HG03378 (cell line): ENCODE measurements at regions not wholly inside any gene's neighbourhood (a gene's known extent, or its start where the extent isn't known, plus 50 kb on each side); places are given as distances from the start of the nearest gene placed in this dataset.
"Not testable (repeated sequence)": the region's sequence is repeated elsewhere in the genome, so short reads cannot be mapped to it uniquely, and the experiment has no call there.

Experiments used
- ATAC-seq: cut with Tn5 transposase; IDR thresholded peaks from one replicate; pipeline ENCODE4 v1.9.1; 2021; ENCODE audit warnings: mild to moderate bottlenecking, moderate library complexity; ENCODE audit not compliant: unreplicated experiment

GRCh38 chr16:64088838-64089237, 1033.0 kb downstream of the CDH11 start:
- no peak for ATAC-seq

GRCh38 chr16:64085296-64085695, 1036.6 kb downstream of the CDH11 start:
- ATAC-seq: no peak

GRCh38 chr16:64084706-64085105, 1037.2 kb downstream of the CDH11 start:
- ATAC-seq: no peak

GRCh38 chr16:64083428-64084129, 1038.3 kb downstream of the CDH11 start:
- ATAC-seq: no peak

- ATAC-seq: no peak
Measured at GRCh38 chr16:64077242-64077641, 1044.6 kb downstream of the CDH11 start.

- ATAC-seq: no peak
Measured at GRCh38 chr16:64074706-64075105, 1047.2 kb downstream of the CDH11 start.

- not testable (repeated sequence) for ATAC-seq
Measured at GRCh38 chr16:64072131-64072730, 1049.6 kb downstream of the CDH11 start.

GRCh38 chr16:64065523-64065922, 1056.3 kb downstream of the CDH11 start:
- no peak for ATAC-seq

- ATAC-seq: no peak
Measured at GRCh38 chr16:64061621-64062020, 1060.2 kb downstream of the CDH11 start.

GRCh38 chr16:64060631-64061030, 1061.2 kb downstream of the CDH11 start:
- ATAC-seq: no peak

GRCh38 chr16:64058685-64059084, 1063.2 kb downstream of the CDH11 start:
- ATAC-seq: no peak

- ATAC-seq: no peak
Measured at GRCh38 chr16:64051824-64052223, 1070.0 kb downstream of the CDH11 start.

GRCh38 chr16:64047878-64048277, 1074.0 kb downstream of the CDH11 start:
- no peak for ATAC-seq

- no peak for ATAC-seq
Measured at GRCh38 chr16:64047207-64047606, 1074.7 kb downstream of the CDH11 start.

- no peak for ATAC-seq
Measured at GRCh38 chr16:64035337-64035736, 1086.5 kb downstream of the CDH11 start.

GRCh38 chr16:64019339-64019738, 1102.5 kb downstream of the CDH11 start:
- ATAC-seq: no peak

GRCh38 chr16:64017796-64018195, 1104.1 kb downstream of the CDH11 start:
- ATAC-seq: no peak

GRCh38 chr16:64013856-64014255, 1108.0 kb downstream of the CDH11 start:
- no peak for ATAC-seq

- no peak for ATAC-seq
Measured at GRCh38 chr16:64012166-64012565, 1109.7 kb downstream of the CDH11 start.

- ATAC-seq: no peak
Measured at GRCh38 chr16:64011650-64012049, 1110.2 kb downstream of the CDH11 start.

GRCh38 chr16:64008131-64008530, 1113.7 kb downstream of the CDH11 start:
- no peak for ATAC-seq

GRCh38 chr16:64004116-64004515, 1117.7 kb downstream of the CDH11 start:
- ATAC-seq: no peak

GRCh38 chr16:63995025-63995424, 1126.8 kb downstream of the CDH11 start:
- no peak for ATAC-seq
